NCI-H1417 treated with DMSO at 0.1 percent for 48 hours (cell line): ENCODE measurements at regions not wholly inside any gene's neighbourhood (a gene's known extent, or its start where the extent isn't known, plus 50 kb on each side); places are given as distances from the start of the nearest gene placed in this dataset.

Source experiments
- DNase-seq: peaks from one replicate; lab custom pipeline; 2025; lab: John Stamatoyannopoulos, UW

GRCh38 chr1:209399800-209400199 lies 183.7 kb upstream of the CAMK1G start:
- DNase-seq = no peak

- no peak for DNase-seq
Measured at GRCh38 chr1:209400351-209401220, 182.9 kb upstream of the CAMK1G start.

- DNase-seq = no peak
Measured at GRCh38 chr1:209402697-209403096, 180.8 kb upstream of the CAMK1G start.

GRCh38 chr1:209403921-209404320 lies 179.6 kb upstream of the CAMK1G start:
- DNase-seq = no peak

GRCh38 chr1:209404577-209404976 lies 178.9 kb upstream of the CAMK1G start:
- no peak for DNase-seq

- no peak for DNase-seq
Measured at GRCh38 chr1:209405183-209405814, 178.2 kb upstream of the CAMK1G start.

- no peak for DNase-seq
Measured at GRCh38 chr1:209406168-209406567, 177.3 kb upstream of the CAMK1G start.

GRCh38 chr1:209406595-209406994 lies 176.9 kb upstream of the CAMK1G start:
- no peak for DNase-seq

GRCh38 chr1:209409780-209410179 lies 173.7 kb upstream of the CAMK1G start:
- no peak for DNase-seq

- no peak for DNase-seq
Measured at GRCh38 chr1:209411491-209411929, 172.0 kb upstream of the CAMK1G start.

GRCh38 chr1:209412036-209412435 lies 171.5 kb upstream of the CAMK1G start:
- no peak for DNase-seq

GRCh38 chr1:209412566-209412965 lies 170.9 kb upstream of the CAMK1G start:
- no peak for DNase-seq

- DNase-seq = no peak
Measured at GRCh38 chr1:209413062-209413461, 170.5 kb upstream of the CAMK1G start.

GRCh38 chr1:209414803-209415329 lies 168.6 kb upstream of the CAMK1G start:
- no peak for DNase-seq

- DNase-seq = no peak
Measured at GRCh38 chr1:209416039-209416438, 167.5 kb upstream of the CAMK1G start.

GRCh38 chr1:209416716-209417115 lies 166.8 kb upstream of the CAMK1G start:
- DNase-seq = no peak

- DNase-seq = no peak
Measured at GRCh38 chr1:209417761-209418160, 165.8 kb upstream of the CAMK1G start.

GRCh38 chr1:209420276-209420675 lies 163.2 kb upstream of the CAMK1G start:
- no peak for DNase-seq

GRCh38 chr1:209421186-209421585 lies 162.3 kb upstream of the CAMK1G start:
- DNase-seq = no peak

- no peak for DNase-seq
Measured at GRCh38 chr1:209421978-209422680, 161.4 kb upstream of the CAMK1G start.

- no peak for DNase-seq
Measured at GRCh38 chr1:209425959-209426358, 157.6 kb upstream of the CAMK1G start.

GRCh38 chr1:209427277-209427676 lies 156.2 kb upstream of the CAMK1G start:
- no peak for DNase-seq

GRCh38 chr1:209427811-209428210 lies 155.7 kb upstream of the CAMK1G start:
- DNase-seq = no peak
